ENCODE measurements at regions not wholly inside any gene's neighbourhood (a gene's known extent, or its start where the extent isn't known, plus 50 kb on each side); places are given as distances from the start of the nearest gene placed in this dataset.

DNA sequence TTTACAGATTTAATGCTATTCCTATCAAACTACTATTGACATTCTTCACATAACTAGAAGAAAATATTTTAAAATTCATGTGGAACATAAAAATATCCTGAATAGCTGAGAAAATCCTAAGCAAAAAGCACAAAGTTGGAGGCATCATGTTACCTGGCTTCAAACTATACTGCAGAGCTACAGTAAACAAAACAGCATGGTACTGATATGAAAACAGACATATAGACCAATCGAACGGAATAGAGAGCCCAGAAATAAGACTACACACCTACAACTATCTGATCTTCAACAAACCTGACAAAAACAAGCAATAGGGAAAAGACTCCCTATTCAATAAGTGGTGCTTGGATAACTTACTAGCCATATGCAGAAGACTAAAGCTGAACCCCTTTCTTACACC is 273.4 kb upstream of the GRIA3 start:
- TF ChIP-seq, protein P1, sequence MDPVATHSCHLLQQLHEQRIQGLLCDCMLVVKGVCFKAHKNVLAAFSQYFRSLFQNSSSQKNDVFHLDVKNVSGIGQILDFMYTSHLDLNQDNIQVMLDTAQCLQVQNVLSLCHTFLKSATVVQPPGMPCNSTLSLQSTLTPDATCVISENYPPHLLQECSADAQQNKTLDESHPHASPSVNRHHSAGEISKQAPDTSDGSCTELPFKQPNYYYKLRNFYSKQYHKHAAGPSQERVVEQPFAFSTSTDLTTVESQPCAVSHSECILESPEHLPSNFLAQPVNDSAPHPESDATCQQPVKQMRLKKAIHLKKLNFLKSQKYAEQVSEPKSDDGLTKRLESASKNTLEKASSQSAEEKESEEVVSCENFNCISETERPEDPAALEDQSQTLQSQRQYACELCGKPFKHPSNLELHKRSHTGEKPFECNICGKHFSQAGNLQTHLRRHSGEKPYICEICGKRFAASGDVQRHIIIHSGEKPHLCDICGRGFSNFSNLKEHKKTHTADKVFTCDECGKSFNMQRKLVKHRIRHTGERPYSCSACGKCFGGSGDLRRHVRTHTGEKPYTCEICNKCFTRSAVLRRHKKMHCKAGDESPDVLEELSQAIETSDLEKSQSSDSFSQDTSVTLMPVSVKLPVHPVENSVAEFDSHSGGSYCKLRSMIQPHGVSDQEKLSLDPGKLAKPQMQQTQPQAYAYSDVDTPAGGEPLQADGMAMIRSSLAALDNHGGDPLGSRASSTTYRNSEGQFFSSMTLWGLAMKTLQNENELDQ (tag by site-specific recombination; IDR thresholded peaks at IDR 0.05; ENCODE audit: low read depth) = no peak
- TF ChIP-seq GFI1B (tag by site-specific recombination; IDR thresholded peaks at IDR 0.05) = no peak
- TF ChIP-seq, protein P2, sequence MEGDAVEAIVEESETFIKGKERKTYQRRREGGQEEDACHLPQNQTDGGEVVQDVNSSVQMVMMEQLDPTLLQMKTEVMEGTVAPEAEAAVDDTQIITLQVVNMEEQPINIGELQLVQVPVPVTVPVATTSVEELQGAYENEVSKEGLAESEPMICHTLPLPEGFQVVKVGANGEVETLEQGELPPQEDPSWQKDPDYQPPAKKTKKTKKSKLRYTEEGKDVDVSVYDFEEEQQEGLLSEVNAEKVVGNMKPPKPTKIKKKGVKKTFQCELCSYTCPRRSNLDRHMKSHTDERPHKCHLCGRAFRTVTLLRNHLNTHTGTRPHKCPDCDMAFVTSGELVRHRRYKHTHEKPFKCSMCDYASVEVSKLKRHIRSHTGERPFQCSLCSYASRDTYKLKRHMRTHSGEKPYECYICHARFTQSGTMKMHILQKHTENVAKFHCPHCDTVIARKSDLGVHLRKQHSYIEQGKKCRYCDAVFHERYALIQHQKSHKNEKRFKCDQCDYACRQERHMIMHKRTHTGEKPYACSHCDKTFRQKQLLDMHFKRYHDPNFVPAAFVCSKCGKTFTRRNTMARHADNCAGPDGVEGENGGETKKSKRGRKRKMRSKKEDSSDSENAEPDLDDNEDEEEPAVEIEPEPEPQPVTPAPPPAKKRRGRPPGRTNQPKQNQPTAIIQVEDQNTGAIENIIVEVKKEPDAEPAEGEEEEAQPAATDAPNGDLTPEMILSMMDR (tag by site-specific recombination; IDR thresholded peaks at IDR 0.05) = no peak
- TF ChIP-seq ZNF416 (tag by site-specific recombination; IDR thresholded peaks at IDR 0.05) = no peak
- TF ChIP-seq, protein P3, sequence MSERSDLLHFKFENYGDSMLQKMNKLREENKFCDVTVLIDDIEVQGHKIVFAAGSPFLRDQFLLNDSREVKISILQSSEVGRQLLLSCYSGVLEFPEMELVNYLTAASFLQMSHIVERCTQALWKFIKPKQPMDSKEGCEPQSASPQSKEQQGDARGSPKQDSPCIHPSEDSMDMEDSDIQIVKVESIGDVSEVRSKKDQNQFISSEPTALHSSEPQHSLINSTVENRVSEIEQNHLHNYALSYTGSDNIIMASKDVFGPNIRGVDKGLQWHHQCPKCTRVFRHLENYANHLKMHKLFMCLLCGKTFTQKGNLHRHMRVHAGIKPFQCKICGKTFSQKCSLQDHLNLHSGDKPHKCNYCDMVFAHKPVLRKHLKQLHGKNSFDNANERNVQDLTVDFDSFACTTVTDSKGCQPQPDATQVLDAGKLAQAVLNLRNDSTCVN (tag by site-specific recombination; optimal IDR thresholded peaks at IDR 0.05) = no peak
- no peak for TF ChIP-seq ZNF311 (tag by site-specific recombination; IDR thresholded peaks at IDR 0.05; ENCODE audit: borderline replicate concordance)
- TF ChIP-seq ZNF585B (tag by site-specific recombination; IDR thresholded peaks at IDR 0.05) = no peak
- TF ChIP-seq, protein P4, sequence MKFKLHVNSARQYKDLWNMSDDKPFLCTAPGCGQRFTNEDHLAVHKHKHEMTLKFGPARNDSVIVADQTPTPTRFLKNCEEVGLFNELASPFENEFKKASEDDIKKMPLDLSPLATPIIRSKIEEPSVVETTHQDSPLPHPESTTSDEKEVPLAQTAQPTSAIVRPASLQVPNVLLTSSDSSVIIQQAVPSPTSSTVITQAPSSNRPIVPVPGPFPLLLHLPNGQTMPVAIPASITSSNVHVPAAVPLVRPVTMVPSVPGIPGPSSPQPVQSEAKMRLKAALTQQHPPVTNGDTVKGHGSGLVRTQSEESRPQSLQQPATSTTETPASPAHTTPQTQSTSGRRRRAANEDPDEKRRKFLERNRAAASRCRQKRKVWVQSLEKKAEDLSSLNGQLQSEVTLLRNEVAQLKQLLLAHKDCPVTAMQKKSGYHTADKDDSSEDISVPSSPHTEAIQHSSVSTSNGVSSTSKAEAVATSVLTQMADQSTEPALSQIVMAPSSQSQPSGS (tag by site-specific recombination; IDR thresholded peaks at IDR 0.05; ENCODE audit: low read depth) = no peak
